PFSK-1 (cell line): ENCODE measurements at regions not wholly inside any gene's neighbourhood (a gene's known extent, or its start where the extent isn't known, plus 50 kb on each side); places are given as distances from the start of the nearest gene placed in this dataset.

Experiments
- POLR2AphosphoS5 ChIP-seq: IDR thresholded peaks from 2 replicates; pipeline ENCODE4 v1.6.1; 2012; ENCODE audit warnings: low read depth, mild to moderate bottlenecking, control low read depth, low read length, moderate library complexity
- REST ChIP-seq, 2 experiments: IDR thresholded peaks; 2 replicates each; pipeline versions ENCODE4 v1.6.1 to v1.8.0; 2011 to 2012; ENCODE audit warnings: low read depth in 2 of 2, low read length in 2 of 2, control low read depth in 1 of 2, inconsistent platforms in 1 of 2, mild to moderate bottlenecking in 1 of 2, moderate library complexity in 1 of 2; ENCODE audit not compliant: insufficient read depth in 1 of 2
- SIN3A ChIP-seq: IDR thresholded peaks from 2 replicates; pipeline ENCODE4 v1.6.1; 2012; ENCODE audit warnings: mild to moderate bottlenecking, low read length, moderate library complexity, borderline replicate concordance; ENCODE audit not compliant: insufficient read depth
- TAF1 ChIP-seq: IDR thresholded peaks from 2 replicates; pipeline ENCODE4 v1.6.1; 2012; ENCODE audit warnings: low read length, control low read depth, borderline replicate concordance; ENCODE audit not compliant: insufficient read depth

- TF ChIP-seq POLR2AphosphoS5 (no peak), REST (IDR thresholded peaks at IDR 0.05; ENCODE audit: insufficient read depth in 1 of 2, low read depth in 2 of 2, low read length in 2 of 2) (no peak), TAF1 (no peak), SIN3A (no peak)
Measured at GRCh38 chr2:234285541-234285940, 211.3 kb downstream of the ARL4C start.
